IMR-90 (cell line): ENCODE measurements at regions not wholly inside any gene's neighbourhood (a gene's known extent, or its start where the extent isn't known, plus 50 kb on each side); places are given as distances from the start of the nearest gene placed in this dataset.

ENCODE experiments used
- ATAC-seq: fragments of 200-7000 bp; cut with Tn5 transposase; 2 replicates; pipeline ENCODE4 v1.9.1; 2020; ENCODE audit warnings: low read depth, mild to moderate bottlenecking, moderate library complexity
- BruUV-seq: library from RNA; stranded (reverse); fragments of 400-500 nt; replicated peaks from 2 replicates; lab custom pipeline; 2021; lab: Mats Ljungman, UMichigan
- CTCF ChIA-PET: fragments of 300-600 bp; formaldehyde crosslinking; extraction: SDS; loops from one replicate; lab custom pipeline; 2021; ENCODE audit warnings: antibody characterized with exemption; lab: Yijun Ruan, JAX
- POLR2A ChIA-PET: fragments of 300-600 bp; sonication (Branson Sonifier 250); formaldehyde crosslinking; loops from one replicate; lab custom pipeline; 2022; ENCODE audit warnings: antibody characterized with exemption; ENCODE audit not compliant: unreplicated experiment; lab: Charles Lee
- DNase-seq: peaks from one replicate; pipeline ENCODE4 v3.0.0; 2013
- H2AFZ ChIP-seq: replicated peaks from 2 replicates; pipeline ENCODE3; 2013; ENCODE audit warnings: low read length, mild to moderate bottlenecking; ENCODE audit not compliant: poor library complexity
- H2AK5ac ChIP-seq: 2 replicates; pipeline ENCODE4 v1.6.1; 2013; ENCODE audit warnings: low read depth, low read length, inconsistent platforms
- H2AK9ac ChIP-seq: replicated peaks from 2 replicates; pipeline ENCODE3; 2013; ENCODE audit warnings: mild to moderate bottlenecking, low read depth, low read length, moderate library complexity; ENCODE audit not compliant: poor library complexity
- H2BK120ac ChIP-seq: 2 replicates; pipeline ENCODE4 v1.6.1; 2013; ENCODE audit warnings: low read depth, low read length, inconsistent platforms
- H2BK15ac ChIP-seq: 3 replicates; pipeline ENCODE4 v1.6.1; 2013; ENCODE audit warnings: low read depth, low read length, inconsistent platforms
- H2BK20ac ChIP-seq: 2 replicates; pipeline ENCODE4 v1.6.1; 2013; ENCODE audit warnings: low read depth, mild to moderate bottlenecking, inconsistent platforms, low read length, moderate library complexity
- H2BK5ac ChIP-seq: 2 replicates; pipeline ENCODE4 v1.6.1; 2013; ENCODE audit warnings: mild to moderate bottlenecking, low read depth, low read length, inconsistent platforms; ENCODE audit not compliant: poor library complexity, severe bottlenecking
- H3K14ac ChIP-seq: replicated peaks from 2 replicates; pipeline ENCODE4 v1.6.1; 2013; ENCODE audit warnings: low read depth, low read length, inconsistent platforms
- H3K18ac ChIP-seq: 2 replicates; pipeline ENCODE4 v1.6.1; 2013; ENCODE audit warnings: low read depth, low read length, control low read depth
- H3K23ac ChIP-seq: 2 replicates; pipeline ENCODE4 v1.6.1; 2013; ENCODE audit warnings: low read depth, low read length, inconsistent platforms
- H3K27ac ChIP-seq: 2 replicates; pipeline ENCODE4 v1.5.1; 2013; ENCODE audit warnings: mild to moderate bottlenecking, control low read depth, low read length; ENCODE audit not compliant: insufficient read depth
- H3K27me3 ChIP-seq: 2 replicates; pipeline ENCODE4 v1.6.1; 2013; ENCODE audit warnings: low read length; ENCODE audit not compliant: control insufficient read depth, insufficient read depth
- H3K36me3 ChIP-seq: 2 replicates; pipeline ENCODE4 v1.6.1; 2013; ENCODE audit warnings: low read length, mixed read lengths; ENCODE audit not compliant: control insufficient read depth, insufficient read depth
- H3K4ac ChIP-seq: 2 replicates; pipeline ENCODE4 v1.6.1; 2013; ENCODE audit warnings: low read depth, low read length, inconsistent platforms
- H3K4me1 ChIP-seq: 2 replicates; pipeline ENCODE4 v1.6.1; 2013; ENCODE audit warnings: low read length, mixed read lengths; ENCODE audit not compliant: control insufficient read depth, insufficient read depth
- H3K4me2 ChIP-seq: 2 replicates; pipeline ENCODE4 v1.6.1; 2013; ENCODE audit warnings: low read depth, mild to moderate bottlenecking, control low read depth, low read length, moderate library complexity
- H3K4me3 ChIP-seq: 2 replicates; pipeline ENCODE4 v1.5.1; 2013; ENCODE audit warnings: low read depth, mild to moderate bottlenecking, control low read depth, low read length, moderate library complexity; ENCODE audit not compliant: insufficient read depth
- H3K56ac ChIP-seq: 2 replicates; pipeline ENCODE4 v1.6.1; 2013; ENCODE audit warnings: low read length, inconsistent platforms; ENCODE audit not compliant: insufficient read depth; ENCODE audit errors: extremely low read depth
- H3K79me1 ChIP-seq, 2 experiments: 2 replicates each; pipeline ENCODE4 v1.6.1; 2013; ENCODE audit warnings: low read length in 2 of 2, inconsistent platforms in 1 of 2, low read depth in 1 of 2
- H3K9ac ChIP-seq: 2 replicates; pipeline ENCODE4 v1.6.1; 2013; ENCODE audit warnings: low read depth, low read length, control low read depth
- H3K9me1 ChIP-seq: 2 replicates; pipeline ENCODE4 v1.6.1; 2013; ENCODE audit warnings: low read length, inconsistent platforms; ENCODE audit not compliant: insufficient read depth
- H3K9me3 ChIP-seq: 2 replicates; pipeline ENCODE4 v1.6.1; 2013; ENCODE audit warnings: low read length; ENCODE audit not compliant: control insufficient read depth, insufficient read depth
- H4K20me1 ChIP-seq: 2 replicates; pipeline ENCODE4 v1.6.1; 2013; ENCODE audit warnings: low read length, inconsistent platforms; ENCODE audit not compliant: insufficient read depth
- H4K5ac ChIP-seq: 2 replicates; pipeline ENCODE4 v1.6.1; 2013; ENCODE audit warnings: mild to moderate bottlenecking, low read depth, low read length, control low read depth
- H4K8ac ChIP-seq, 2 experiments: 2 replicates each; pipeline ENCODE4 v1.6.1; 2013; ENCODE audit warnings: low read depth in 2 of 2, low read length in 2 of 2, control low read depth in 1 of 2, inconsistent platforms in 1 of 2
- H4K91ac ChIP-seq: 2 replicates; pipeline ENCODE4 v1.6.1; 2013; ENCODE audit warnings: low read depth, low read length, inconsistent platforms; ENCODE audit not compliant: insufficient read depth
- CHD1 ChIP-seq: IDR thresholded peaks from 2 replicates; pipeline ENCODE4 v1.6.1; 2012; ENCODE audit warnings: low read depth, low read length, improper control_type of control experiment
- FOS ChIP-seq: fragments of 150-350 bp; IDR thresholded peaks from 2 replicates; pipeline ENCODE4 v1.6.1; 2016; ENCODE audit warnings: low read depth, low read length
- MAFK ChIP-seq: IDR thresholded peaks from 2 replicates; pipeline ENCODE4 v1.6.1; 2012; ENCODE audit warnings: low read depth, low read length, improper control_type of control experiment
- NFE2L2 ChIP-seq: fragments of 150-350 bp; IDR thresholded peaks from 2 replicates; pipeline ENCODE4 v1.6.1; 2016; ENCODE audit warnings: low read depth, mild to moderate bottlenecking, low read length
- RAD21 ChIP-seq: IDR thresholded peaks from 2 replicates; pipeline ENCODE4 v1.6.1; 2012; ENCODE audit warnings: low read length, improper control_type of control experiment
- RCOR1 ChIP-seq: IDR thresholded peaks from 2 replicates; pipeline ENCODE4 v1.6.1; 2012; ENCODE audit warnings: mild to moderate bottlenecking, low read length, improper control_type of control experiment; ENCODE audit not compliant: insufficient replicate concordance
- RFX5 ChIP-seq: IDR thresholded peaks from 2 replicates; pipeline ENCODE4 v1.8.0; 2012; ENCODE audit warnings: low read depth, mild to moderate bottlenecking, low read length, moderate library complexity
- SMC3 ChIP-seq: fragments of 150-350 bp; IDR thresholded peaks from 2 replicates; pipeline ENCODE4 v1.6.1; 2016; ENCODE audit warnings: low read depth, mild to moderate bottlenecking, antibody characterized with exemption, low read length, moderate library complexity
- WGBS, 2 experiments: methylation state at CpG; one replicate each; pipeline versions ENCODE4 v1.1.5 to v1.1.7; 2013; ENCODE audit warnings: missing lambda C conversion rate in 2 of 2; ENCODE audit not compliant: insufficient read length in 1 of 2; ENCODE audit errors: extremely low coverage in 2 of 2; 5-methylcytosine and 5-hydroxymethylcytosine counted together
- dilution Hi-C: fragments of 300-500 bp; cut with HindIII; formaldehyde crosslinking; loops from one replicate; pipeline ENCODE4 v1.14.3; 2018; ENCODE audit warnings: low sequenced_read_pairs; ENCODE audit not compliant: unreplicated experiment
- in situ Hi-C: fragments of 300-500 bp; cut with MboI; formaldehyde crosslinking; loops from 3 replicates; pipeline ENCODE4 v1.14.3; 2019; ENCODE audit warnings: low sequenced_read_pairs, inconsistent platforms, mixed read lengths
- intact Hi-C: fragments of 100-400 bp; cut with micrococcal nuclease; formaldehyde crosslinking; loops from 2 replicates; pipeline ENCODE4 v1.10.0; 2022
- TF ChIP-seq, protein P1 (sequence below): conservative IDR thresholded peaks from 2 replicates; pipeline ENCODE4 v1.5.1; 2012; ENCODE audit warnings: mild to moderate bottlenecking, low read depth, low read length, improper control_type of control experiment

DNA sequence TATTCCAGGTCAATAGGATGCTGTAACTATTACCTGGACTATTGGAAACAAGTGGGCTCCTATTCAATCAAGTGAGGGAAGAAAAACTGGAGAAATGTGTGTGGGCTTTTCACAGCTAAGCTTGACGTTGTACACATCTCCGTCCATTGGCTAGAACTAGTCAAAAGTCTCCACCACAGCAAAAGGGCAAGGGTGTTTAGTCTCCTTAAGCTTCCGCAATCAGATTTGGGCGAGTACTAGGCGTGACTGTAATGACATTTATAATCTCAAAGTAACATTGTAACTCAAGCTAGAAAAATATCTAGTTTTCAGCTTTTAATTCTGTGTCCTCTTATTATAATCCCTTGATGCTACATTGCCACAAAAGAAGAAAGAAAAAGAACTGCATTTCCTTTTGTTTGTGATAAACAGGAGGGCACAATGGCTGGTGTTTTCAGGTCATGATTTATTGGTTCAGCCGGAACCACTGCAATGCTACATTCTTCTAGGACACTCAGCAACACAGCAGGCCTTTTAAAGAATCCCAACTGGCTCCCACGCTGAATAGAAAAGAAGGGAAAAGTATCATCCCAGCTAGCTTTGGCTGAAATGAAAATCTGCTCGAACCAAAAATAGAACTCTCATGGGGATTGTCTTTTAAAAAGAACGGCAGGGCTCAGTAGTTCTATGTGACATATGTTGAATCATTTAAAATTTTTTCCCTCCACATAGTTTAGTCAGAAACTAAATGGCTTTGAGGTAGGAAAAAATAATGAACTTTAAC, 387.7 kb downstream of the BTBD3 start:
- Histone ChIP-seq H3K27me3 (no peaks in the 10 kb centered on the region), H2BK15ac (no peak overlapping the region), H4K8ac (no peak overlapping the region), H3K4me3 (no peak overlapping the region), H3K27ac (no peak overlapping the region), H2AFZ (no peak overlapping the region), H3K18ac (no peak overlapping the region), H4K20me1 (no peaks in the 10 kb centered on the region), H3K56ac (no peak overlapping the region), H2AK9ac (no peak overlapping the region), H3K9ac (no peak overlapping the region), H3K36me3 (no peaks in the 10 kb centered on the region), H2BK120ac (no peak overlapping the region), H3K4me1 (no peaks in the 10 kb centered on the region), H3K79me1 (no peaks in the 10 kb centered on the region), H3K14ac (no peak overlapping the region), H3K4ac (no peak overlapping the region), H4K5ac (no peak overlapping the region), H3K9me1 (no peaks in the 10 kb centered on the region), H3K23ac (no peak overlapping the region), H4K91ac (no peak overlapping the region), H2BK20ac (no peak overlapping the region), H3K4me2 (no peak overlapping the region), H2BK5ac (no peak overlapping the region), H3K9me3 (peaks cover 5% of the 10 kb centered on the region), H2AK5ac (no peak overlapping the region)
- dilution Hi-C loops, result no loop called here
- POLR2A ChIA-PET, result no interaction called here
- CTCF ChIA-PET, result no interaction called here
- in situ Hi-C loops, result no loop called here
- TF ChIP-seq, protein P1, sequence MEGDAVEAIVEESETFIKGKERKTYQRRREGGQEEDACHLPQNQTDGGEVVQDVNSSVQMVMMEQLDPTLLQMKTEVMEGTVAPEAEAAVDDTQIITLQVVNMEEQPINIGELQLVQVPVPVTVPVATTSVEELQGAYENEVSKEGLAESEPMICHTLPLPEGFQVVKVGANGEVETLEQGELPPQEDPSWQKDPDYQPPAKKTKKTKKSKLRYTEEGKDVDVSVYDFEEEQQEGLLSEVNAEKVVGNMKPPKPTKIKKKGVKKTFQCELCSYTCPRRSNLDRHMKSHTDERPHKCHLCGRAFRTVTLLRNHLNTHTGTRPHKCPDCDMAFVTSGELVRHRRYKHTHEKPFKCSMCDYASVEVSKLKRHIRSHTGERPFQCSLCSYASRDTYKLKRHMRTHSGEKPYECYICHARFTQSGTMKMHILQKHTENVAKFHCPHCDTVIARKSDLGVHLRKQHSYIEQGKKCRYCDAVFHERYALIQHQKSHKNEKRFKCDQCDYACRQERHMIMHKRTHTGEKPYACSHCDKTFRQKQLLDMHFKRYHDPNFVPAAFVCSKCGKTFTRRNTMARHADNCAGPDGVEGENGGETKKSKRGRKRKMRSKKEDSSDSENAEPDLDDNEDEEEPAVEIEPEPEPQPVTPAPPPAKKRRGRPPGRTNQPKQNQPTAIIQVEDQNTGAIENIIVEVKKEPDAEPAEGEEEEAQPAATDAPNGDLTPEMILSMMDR, result no peak
- TF ChIP-seq FOS (no peak), RCOR1 (no peak), RFX5 (no peak), RAD21 (no peak), CHD1 (no peak), MAFK (no peak), SMC3 (no peak), NFE2L2 (no peak)
- BruUV-seq, result no TSS peak
- WGBS, 2 experiments, result no CpG with 5 or more reads among the region's 9 CpGs
- intact Hi-C loops, result no loop called here
- no peak for DNase-seq
- no peak for ATAC-seq
